ENCODE measurements at regions not wholly inside any gene's neighbourhood (a gene's known extent, or its start where the extent isn't known, plus 50 kb on each side); places are given as distances from the start of the nearest gene placed in this dataset.

- no peaks in the 10 kb centered on the region for H3K36me3 ChIP-seq (replicated peaks; ENCODE audit: insufficient read depth, low read depth)
- no peak for DNase-seq (ENCODE audit: low spot score)
- H3K4me1 ChIP-seq (ENCODE audit: insufficient read depth), result no peaks in the 10 kb centered on the region
- H3K9me3 ChIP-seq (ENCODE audit: low read depth), result no peaks in the 10 kb centered on the region
- H3K4me2 ChIP-seq, result no peak overlapping the region
- no peaks in the 10 kb centered on the region for H3K9me2 ChIP-seq (replicated peaks; ENCODE audit: insufficient read depth)
- WGBS (ENCODE audit: low lambda C conversion rate, missing lambda C conversion rate), result 94% methylated on average over 6 of the region's 7 CpGs
- H2AFZ ChIP-seq, result no peak overlapping the region
- TF ChIP-seq EZH2phosphoT487 (IDR thresholded peaks at IDR 0.05; ENCODE audit: low read depth, severe bottlenecking, unreplicated experiment), result no peak
- TF ChIP-seq EZH2 (IDR thresholded peaks at IDR 0.05; ENCODE audit: borderline replicate concordance), result no peak
- no peak for TF ChIP-seq CTCF (IDR thresholded peaks at IDR 0.05; ENCODE audit: poor library complexity)
- no peak overlapping the region for H3K4me3 ChIP-seq
- no peaks in the 10 kb centered on the region for H3K27me3 ChIP-seq
- H3K27ac ChIP-seq, result no peak overlapping the region
- no peaks in the 10 kb centered on the region for H4K20me1 ChIP-seq (ENCODE audit: insufficient read depth, poor library complexity, severe bottlenecking)
- no peaks in the 10 kb centered on the region for H3K79me2 ChIP-seq
Observed at GRCh38 chr15:93146196-93146595, 57.2 kb upstream of the RGMA start.

- H3K79me2 ChIP-seq, result no peaks in the 10 kb centered on the region
- no peak overlapping the region for H3K4me3 ChIP-seq
- H3K4me2 ChIP-seq, result no peak overlapping the region
- H3K4me1 ChIP-seq (ENCODE audit: insufficient read depth), result no peaks in the 10 kb centered on the region
- DNase-seq (ENCODE audit: low spot score), result no peak
- no peak overlapping the region for H2AFZ ChIP-seq
- no peaks in the 10 kb centered on the region for H3K9me2 ChIP-seq (replicated peaks; ENCODE audit: insufficient read depth)
- no peaks in the 10 kb centered on the region for H4K20me1 ChIP-seq (ENCODE audit: insufficient read depth, poor library complexity, severe bottlenecking)
- TF ChIP-seq EZH2 (IDR thresholded peaks at IDR 0.05; ENCODE audit: borderline replicate concordance) (no peak), CTCF (IDR thresholded peaks at IDR 0.05; ENCODE audit: poor library complexity) (no peak), EZH2phosphoT487 (IDR thresholded peaks at IDR 0.05; ENCODE audit: low read depth, severe bottlenecking, unreplicated experiment) (no peak)
- H3K9me3 ChIP-seq (ENCODE audit: low read depth), result no peaks in the 10 kb centered on the region
- WGBS (ENCODE audit: low lambda C conversion rate, missing lambda C conversion rate), result 56% methylated on average over 10 of the region's 10 CpGs
- no peaks in the 10 kb centered on the region for H3K27me3 ChIP-seq
- H3K36me3 ChIP-seq (replicated peaks; ENCODE audit: insufficient read depth, low read depth), result no peaks in the 10 kb centered on the region
- H3K27ac ChIP-seq, result no peak overlapping the region
Observed at GRCh38 chr15:93144463-93145236, 55.6 kb upstream of the RGMA start.

DNA sequence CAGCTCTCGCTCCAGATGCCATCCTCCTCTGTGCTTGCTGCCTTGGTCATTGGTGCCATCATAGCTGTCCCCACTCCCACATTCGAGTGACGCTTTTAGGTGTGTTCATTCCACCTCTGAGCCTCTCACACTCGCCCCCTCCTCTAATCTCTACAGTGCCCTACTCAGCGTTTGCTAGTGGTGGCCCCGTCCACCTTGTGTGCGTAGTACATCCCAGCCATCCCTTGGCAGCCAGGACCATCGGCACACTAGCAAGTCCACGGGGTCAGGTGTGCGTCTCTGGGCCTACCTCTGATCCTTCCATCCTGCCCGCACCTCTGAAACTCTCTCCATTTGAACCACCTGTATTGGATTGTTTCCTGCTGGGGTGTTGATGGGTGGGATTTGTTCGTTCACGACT is 54.2 kb upstream of the RGMA start:
- Histone ChIP-seq H3K9me3 (ENCODE audit: low read depth) (no peaks in the 10 kb centered on the region), H3K36me3 (replicated peaks; ENCODE audit: insufficient read depth, low read depth) (no peaks in the 10 kb centered on the region), H3K27ac (no peak overlapping the region), H3K4me2 (no peak overlapping the region), H3K9me2 (replicated peaks; ENCODE audit: insufficient read depth) (no peaks in the 10 kb centered on the region), H3K79me2 (no peaks in the 10 kb centered on the region), H2AFZ (no peak overlapping the region), H4K20me1 (ENCODE audit: insufficient read depth, poor library complexity, severe bottlenecking) (no peaks in the 10 kb centered on the region), H3K4me1 (ENCODE audit: insufficient read depth) (no peaks in the 10 kb centered on the region), H3K27me3 (no peaks in the 10 kb centered on the region), H3K4me3 (no peak overlapping the region)
- 96% methylated on average over 13 of the region's 13 CpGs for WGBS (ENCODE audit: low lambda C conversion rate, missing lambda C conversion rate)
- no peak for TF ChIP-seq CTCF (IDR thresholded peaks at IDR 0.05; ENCODE audit: poor library complexity)
- no peak for TF ChIP-seq EZH2 (IDR thresholded peaks at IDR 0.05; ENCODE audit: borderline replicate concordance)
- no peak for TF ChIP-seq EZH2phosphoT487 (IDR thresholded peaks at IDR 0.05; ENCODE audit: low read depth, severe bottlenecking, unreplicated experiment)
- no peak for DNase-seq (ENCODE audit: low spot score)

Measured in hepatocyte (in vitro differentiated cells).